T-helper 1 cell (primary cell): ENCODE measurements at regions not wholly inside any gene's neighbourhood (a gene's known extent, or its start where the extent isn't known, plus 50 kb on each side); places are given as distances from the start of the nearest gene placed in this dataset.
"Not testable (repeated sequence)": the region's sequence is repeated elsewhere in the genome, so short reads cannot be mapped to it uniquely, and the experiment has no call there.

Experiments used
- DNase-seq, 5 donors: peaks; one replicate each; pipeline ENCODE4 v3.0.0-alpha.2; 2012 to 2020

GRCh38 chr12:11540156-11540555, 109.3 kb upstream of the ETV6 start:
- DNase-seq = no peak

- DNase-seq = no peak
Measured at GRCh38 chr12:11540615-11541310, 108.7 kb upstream of the ETV6 start.

DNA sequence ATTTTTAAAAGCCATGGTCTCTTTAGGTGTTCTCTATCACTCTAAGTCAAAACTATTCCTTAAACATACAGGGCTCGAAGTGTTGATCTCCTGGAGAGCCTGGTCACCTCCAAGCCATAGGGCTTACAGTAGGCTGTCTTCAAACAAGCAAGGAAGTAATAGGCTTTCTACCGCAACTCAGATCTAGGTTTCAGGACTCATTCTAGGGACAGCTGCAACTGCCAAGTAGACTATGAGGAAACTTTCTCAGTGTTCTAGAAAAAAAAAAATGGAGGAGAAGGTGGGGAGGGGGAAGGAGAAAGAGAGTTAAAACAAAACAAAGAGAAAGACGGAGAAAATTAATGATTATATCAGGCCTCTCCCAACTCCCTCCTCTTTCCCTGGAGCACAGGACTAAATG, 106.9 kb upstream of the ETV6 start:
- no peak for DNase-seq

- no peak for DNase-seq
Measured at GRCh38 chr12:11543457-11544158, 105.9 kb upstream of the ETV6 start.

DNA sequence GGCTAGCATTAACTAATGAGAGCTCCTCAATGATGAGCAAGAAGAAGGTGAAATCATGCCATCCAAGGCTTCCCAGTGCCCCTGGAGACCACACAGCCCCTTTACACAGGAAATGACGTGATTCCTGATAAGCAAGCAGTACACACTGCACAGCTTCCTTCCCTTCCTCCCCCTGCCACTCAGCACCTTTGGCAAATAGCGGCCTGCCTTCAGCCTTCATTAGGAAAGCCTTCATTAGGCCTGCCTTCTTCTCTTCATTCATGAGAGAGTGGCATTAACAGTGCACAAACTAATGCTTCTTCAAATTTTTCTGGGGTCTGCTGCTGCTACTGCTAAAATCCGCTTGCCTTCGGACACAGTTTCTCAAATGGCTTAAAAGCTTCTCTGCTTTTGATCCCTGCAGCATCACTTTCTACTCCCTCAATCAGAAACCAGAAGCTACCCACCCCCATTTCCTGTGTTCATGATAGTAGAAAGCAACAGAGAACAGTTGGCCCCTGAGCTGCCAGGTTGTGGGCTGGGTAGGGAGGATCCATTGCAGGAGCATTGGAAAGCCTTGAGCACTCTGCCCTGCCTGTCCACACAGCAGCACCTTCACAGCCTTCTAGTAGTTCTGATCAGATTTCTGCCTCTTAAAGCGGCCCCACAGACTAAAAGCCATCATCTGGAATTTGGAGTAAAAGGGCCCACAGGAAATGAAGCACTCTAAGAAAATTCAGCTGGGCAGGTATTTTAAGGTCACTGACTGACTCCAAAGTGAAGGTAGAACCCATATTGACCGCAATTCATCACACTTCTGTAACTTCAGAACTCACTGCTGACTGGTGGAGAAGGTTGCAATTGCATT, 103.8 kb upstream of the ETV6 start:
- peak in 4 of 5 donors; percentile 19 to 80 (median 32) for DNase-seq

- not testable (repeated sequence) for DNase-seq
Measured at GRCh38 chr12:11546582-11547270, 102.7 kb upstream of the ETV6 start.

DNA sequence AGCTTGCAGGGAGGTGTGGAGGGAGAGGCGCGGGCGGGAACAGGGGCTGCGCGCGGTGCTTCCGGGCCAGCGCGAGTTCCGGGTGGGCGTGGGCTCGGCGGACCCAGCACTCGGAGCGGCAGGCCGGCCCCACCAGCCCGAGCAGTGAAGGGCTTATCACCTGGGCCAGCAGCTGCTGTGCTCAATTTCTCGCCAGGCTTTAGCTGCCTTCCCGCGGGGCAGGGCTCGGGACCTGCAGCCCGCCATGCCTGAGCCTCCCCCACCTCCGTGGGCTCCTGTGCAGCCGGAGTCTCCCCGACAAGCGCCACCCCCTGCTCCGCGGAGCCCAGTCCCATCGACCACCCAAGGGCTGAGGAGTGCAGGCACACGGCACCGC, 102.2 kb upstream of the ETV6 start:
- DNase-seq = peak in 1 of 5 donors; percentile 26

DNA sequence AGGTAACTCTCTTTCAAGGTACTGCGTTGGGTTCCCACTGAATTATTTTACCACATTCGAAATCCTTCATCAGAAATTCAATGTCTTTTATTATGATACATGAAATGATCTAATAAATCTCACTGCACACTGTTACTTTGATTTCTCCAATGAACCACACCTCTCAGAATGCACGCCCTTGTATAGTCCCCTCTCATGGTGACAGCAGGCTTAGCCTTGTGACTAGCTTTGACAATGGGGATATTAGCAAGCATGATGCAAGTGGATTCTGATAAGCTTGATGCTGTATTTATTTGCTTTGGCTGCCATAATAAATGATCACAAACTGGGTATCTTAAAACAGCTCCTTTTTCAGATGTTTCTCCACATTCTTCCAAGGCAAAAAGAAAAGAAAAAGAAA, 100.4 kb upstream of the ETV6 start:
- DNase-seq = no peak

GRCh38 chr12:11553871-11554533, 95.5 kb upstream of the ETV6 start:
- peak in 4 of 5 donors; percentile 15 to 78 (median 35) for DNase-seq

DNA sequence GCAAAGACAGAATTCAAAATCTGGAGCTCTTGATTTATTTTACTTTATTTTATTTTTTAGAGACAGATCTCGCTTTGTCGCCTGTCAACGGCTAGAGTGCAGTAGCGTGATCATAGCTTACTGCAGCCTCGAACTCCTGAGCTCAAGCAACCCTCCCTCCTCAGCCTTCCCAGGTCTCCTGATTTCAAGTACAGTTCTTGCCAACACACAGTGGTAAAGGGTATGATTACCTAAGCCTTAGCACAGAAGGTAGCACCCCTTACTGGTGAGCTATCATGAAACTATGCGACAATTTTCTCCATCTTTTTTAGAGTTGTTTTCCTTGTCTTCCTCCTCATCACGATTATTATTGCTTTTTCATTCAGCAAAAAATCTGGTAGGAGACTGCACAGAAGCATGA, 94.3 kb upstream of the ETV6 start:
- no peak for DNase-seq

GRCh38 chr12:11555743-11556625, 93.5 kb upstream of the ETV6 start:
- DNase-seq = peak in 1 of 5 donors; percentile 18

GRCh38 chr12:11556682-11557081, 92.8 kb upstream of the ETV6 start:
- DNase-seq = no peak

DNA sequence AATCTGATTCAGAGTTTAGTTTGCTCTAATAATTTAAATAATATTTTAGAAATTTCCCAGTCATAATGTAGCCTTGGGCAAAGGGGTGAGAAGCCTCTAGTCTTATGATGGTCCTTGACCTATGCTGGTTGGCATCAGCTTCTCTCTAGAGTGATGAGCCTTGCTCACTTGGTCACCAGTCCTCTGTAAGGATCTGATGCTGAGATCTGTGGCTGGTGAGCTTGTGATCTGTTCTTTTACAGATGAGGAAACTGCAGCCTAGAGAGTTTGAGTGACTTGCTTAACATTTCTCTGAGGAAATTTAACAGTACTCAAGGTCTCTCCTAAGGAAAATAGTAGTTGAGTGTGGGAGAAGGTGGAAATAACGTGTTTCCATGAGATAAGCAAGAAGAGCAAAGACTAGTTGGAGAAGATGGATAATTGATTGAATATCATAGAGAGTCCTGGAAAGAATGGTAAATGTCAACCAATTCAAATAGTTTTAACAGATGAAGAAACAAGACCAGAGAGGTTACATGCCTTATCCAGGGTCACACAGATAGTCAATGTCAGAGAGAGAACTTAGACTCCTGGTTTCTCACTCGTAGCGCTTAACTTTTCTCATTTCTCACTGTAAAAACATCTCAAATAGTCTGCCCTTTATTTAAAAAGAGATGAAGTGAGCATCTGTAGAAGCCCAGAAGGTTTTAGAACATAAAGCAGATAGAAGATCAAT, 89.7 kb upstream of the ETV6 start:
- no peak for DNase-seq

DNA sequence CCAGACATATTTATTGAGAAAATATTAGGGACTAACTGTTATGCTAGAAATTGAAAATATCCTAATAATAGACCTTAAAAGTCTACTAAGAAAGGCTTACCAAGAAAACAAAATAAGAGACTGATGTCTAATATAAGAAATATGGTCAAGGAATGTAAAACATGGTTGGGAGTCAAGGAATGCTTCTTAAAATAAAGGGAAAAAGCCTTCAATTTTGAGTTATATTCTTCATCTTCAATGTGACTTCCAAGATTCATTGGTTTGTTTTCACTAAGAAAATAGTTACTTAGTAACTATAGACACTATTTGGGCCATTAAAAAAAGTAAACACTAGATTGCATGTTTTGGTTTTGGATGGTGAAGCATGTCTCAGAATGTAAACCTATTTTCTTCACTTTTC, 88.1 kb upstream of the ETV6 start:
- DNase-seq = no peak

GRCh38 chr12:11563785-11564739, 85.4 kb upstream of the ETV6 start:
- no peak for DNase-seq

DNA sequence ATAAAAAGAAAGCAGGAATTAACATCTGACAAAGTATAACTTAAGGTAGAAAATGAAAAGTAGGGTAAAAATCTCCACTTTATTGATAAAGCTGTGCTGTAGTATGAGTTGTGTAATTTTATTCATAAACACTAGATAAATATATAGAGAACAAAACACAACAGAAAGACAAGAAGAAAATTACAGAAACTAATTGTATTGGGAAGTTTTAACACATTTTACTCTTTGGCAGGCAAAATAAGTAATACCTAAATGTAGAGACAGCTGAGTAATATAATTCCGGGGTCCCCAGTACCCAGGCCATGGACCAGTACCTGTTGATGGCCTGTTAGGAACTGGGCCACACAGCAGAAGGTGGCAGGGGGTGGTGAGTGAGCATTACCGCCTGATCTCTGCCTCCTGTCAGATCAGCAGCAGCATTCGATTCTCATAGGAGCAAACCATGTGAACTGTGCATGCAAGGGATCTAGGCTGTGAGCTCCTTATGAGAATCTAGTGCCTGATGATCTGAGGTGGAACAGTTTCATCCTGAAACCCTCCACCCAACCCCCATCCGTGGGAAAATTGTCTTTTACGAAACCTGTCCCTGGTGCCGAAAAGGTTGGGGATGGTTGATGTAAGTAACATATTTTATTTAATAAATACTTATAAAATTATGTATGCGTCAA, 84.4 kb upstream of the ETV6 start:
- no peak for DNase-seq

DNA sequence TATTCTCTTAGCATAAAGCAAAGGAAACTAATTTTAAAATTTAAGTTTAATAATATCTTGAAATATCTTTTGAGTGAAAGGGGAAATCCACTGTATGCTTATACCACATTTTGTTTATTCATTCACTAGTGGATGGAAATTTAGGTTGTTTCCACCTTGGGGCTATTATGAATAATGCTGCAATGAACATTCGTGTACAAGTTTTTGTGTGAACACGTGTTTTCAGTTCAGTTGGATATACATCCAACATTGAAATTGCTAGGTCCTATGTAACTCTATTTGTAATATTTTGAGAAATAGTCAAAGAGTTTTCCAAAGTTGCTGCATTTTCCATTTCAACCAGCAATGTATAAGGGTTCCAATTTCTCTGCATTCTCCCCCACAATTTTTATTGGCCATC, 83.7 kb upstream of the ETV6 start:
- DNase-seq = no peak

DNA sequence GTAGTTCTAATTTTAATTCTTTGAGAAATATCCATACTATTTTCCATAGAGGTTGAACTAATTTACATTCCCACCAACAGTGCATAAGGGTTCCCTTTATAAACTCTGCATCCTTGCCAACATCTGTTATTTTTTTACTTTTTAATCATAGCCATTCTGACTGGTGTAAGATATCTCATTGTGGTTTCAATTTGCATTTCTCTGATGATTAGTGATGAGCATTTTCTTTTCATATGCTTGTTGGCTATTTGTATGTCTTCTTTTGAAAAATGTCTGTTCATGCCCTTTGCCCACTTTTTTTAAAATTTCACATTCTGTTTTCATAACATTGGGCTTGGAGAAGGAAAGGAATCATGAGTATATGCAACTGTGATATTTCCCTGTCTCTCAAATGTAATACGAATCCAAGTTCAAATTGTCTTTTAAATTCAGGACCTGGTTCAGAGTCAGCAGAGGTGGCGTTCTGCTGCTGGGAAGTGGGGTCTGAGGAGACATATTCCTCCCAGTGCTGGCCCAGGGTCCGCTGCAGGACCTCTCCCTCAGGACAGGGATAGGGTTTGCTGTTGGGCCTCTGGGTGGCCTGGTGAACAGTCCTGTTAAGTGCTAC, 81.2 kb upstream of the ETV6 start:
- DNase-seq = no peak
